ENCODE measurements at regions not wholly inside any gene's neighbourhood (a gene's known extent, or its start where the extent isn't known, plus 50 kb on each side); places are given as distances from the start of the nearest gene placed in this dataset.
A peak's percentile ranks its signal among the peaks of the same experiment; 100 is the strongest.

DNA sequence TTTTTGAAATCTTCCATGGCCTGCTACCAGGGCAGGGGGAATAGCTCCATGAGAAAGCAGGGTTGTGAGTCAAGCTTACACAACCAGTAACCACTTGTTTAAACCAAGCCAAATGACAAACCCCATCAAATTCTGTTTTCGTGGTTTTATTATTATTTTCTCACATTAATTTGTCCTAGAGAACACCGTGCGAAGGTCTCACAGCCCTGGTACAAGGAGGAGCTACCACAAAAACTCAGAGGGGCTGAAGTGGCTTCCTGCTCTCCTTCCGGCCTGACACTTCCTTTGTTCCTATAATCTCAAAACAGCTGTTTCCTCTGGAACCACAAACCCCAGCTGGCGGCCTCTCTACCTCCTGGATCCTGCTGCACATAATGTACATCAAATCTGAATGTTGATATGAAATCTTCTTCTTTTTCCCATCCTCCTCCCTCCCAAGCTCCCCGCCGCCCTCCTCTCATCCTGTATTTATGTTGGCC lies 375.9 kb downstream of the MCTP2 start:
- DNase-seq: no peak

DNA sequence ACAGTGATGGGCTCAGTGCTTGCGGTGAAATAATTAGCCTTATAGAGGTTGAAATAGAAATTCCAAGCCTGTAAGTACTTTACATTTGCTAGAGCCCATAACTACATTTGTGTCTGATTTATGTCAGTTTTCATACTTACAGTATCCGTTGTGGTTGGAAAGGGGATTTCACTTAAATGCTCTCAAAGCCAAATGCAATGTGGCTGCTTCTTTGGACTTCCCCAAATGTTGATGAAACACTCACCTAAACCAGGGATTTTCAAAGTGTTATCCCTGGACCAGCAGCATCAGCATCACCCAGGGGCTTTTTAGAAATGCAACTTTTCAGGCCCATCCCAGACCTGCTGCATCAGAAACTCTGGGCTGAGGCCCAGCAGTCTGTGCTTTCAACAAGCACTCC lies 378.7 kb downstream of the MCTP2 start:
- no peak for DNase-seq

DNA sequence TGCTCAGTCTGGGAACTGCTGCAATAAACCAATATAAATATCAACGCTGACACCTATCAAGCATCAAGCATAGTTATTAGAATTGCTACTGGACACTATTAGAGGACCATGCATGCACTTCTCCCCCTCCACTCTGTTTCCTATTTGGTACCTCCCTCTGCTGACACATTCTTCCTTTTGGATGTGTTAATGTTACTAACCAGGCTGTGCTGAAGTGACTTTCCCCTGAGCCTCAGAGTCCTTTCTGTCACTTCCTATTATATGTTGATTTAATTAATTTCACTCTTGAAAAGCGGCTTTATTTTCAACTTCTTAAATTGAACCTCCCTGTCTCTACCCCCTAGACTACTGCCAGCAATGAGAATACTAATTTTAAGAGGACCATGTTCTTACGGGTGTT lies 379.1 kb downstream of the MCTP2 start:
- DNase-seq: no peak

DNA sequence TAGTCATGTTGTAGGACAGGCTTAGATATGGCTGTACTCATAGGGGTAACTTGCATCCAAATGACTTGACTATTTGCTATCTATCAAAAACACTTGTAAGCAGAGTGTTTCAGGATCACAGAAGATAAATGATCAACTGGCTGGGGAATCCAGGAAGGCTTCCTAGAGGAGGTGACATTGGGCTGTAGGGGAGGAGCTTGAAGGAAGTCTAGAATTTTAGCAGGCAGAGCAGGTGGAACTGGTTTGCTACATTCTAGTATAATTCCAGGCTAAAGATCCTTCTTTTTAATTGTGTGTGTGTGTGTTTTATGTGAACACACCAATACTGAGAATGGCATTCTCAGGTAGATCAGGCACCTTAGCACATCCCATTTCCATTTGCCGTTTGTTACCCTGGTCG lies 380.3 kb downstream of the MCTP2 start:
- no peak for DNase-seq

DNA sequence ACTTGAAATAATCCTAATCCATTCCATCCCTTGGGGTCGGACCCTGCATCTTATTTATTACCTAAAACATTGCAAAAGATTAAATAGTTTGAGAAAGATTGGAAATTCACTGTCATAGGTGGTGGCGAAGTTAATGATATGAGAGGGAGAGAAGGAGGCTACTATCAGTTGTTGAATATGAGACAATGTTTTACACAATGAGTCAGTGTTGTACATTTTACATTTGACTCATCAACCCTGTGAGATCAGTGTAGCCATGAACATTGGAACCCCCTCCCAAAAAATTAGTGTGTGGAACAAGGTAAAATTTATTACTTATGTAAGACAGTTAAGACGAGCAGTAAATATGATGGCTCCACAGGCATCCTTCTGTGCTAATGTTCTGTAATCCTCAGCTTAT lies 384.3 kb downstream of the MCTP2 start:
- DNase-seq: no peak

DNA sequence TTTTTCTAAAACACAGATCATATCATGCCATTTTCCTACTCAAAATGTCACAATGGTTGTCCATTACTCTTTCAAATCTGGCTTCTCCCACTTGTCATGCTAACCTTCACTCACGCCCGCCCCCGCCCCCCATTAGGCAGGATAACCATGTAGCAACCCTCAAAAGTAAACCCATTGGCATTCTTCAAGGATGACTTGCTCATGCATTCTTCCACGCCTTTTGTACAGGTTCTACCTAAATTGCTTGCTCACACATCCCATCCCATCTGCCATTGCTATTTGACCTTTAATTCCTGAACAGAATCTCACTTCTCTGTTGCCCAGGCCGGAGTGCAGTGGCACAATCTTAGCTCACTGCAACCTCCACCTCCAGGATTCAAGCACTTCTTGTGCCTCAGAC lies 389.3 kb downstream of the MCTP2 start:
- no peak for DNase-seq

DNA sequence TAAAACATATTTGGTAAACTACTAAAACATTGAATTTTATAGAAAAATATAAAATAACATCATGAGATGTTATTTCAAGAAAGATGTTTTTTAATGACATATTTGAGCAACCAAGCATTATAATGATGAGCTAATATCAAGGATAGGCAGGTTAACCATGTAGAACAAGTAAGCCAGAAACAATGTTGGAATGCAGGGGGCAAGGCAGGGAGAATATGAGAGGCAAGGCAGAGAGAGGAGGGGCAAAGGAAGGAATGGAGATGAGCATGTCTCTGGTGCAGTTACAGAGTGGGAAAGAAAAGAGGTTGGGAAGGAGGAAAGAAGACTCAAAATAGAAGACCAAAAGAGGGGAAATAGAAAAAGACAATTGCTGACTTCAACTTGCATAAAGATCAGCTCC lies 390.4 kb downstream of the MCTP2 start:
- no peak for DNase-seq

DNA sequence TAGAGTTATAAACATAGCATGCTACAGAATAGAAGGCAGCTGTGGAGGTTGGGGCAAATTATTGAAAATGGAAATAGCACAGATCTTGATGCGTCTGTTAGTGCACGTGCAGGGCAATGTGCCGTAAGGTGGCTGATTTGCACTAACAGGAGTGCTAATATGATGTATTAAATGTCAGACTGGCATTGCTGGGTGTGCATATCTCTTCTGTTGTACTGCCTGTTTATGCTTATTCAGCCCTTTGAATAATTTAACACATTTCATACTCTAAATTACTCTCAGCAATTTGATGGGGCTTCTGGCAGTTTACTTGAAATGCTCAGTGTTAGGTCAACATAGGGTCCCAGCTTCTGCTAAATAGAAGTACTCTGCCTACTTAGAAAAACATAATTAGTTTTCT lies 395.6 kb downstream of the MCTP2 start:
- no peak for DNase-seq

DNA sequence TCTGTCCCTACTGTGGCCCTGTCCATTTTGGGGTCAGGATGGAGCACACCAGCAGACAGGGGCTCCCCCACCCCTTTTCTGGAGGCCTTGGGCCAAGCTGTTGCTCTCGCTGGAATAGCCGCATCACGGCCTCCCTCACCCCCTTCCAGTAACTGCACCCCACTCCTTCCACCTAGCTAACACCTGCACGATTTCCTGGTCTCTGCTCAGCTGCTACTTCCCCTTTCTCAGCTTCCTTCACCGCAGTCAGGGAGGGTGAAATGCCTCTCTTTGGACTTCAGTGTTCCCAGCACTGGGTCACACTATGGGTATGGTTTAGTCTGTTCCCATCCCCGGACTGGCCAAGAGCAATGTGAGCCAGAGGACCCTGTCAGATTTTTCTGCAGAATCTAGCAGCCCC lies 400.2 kb downstream of the MCTP2 start:
- no peak for DNase-seq

DNA sequence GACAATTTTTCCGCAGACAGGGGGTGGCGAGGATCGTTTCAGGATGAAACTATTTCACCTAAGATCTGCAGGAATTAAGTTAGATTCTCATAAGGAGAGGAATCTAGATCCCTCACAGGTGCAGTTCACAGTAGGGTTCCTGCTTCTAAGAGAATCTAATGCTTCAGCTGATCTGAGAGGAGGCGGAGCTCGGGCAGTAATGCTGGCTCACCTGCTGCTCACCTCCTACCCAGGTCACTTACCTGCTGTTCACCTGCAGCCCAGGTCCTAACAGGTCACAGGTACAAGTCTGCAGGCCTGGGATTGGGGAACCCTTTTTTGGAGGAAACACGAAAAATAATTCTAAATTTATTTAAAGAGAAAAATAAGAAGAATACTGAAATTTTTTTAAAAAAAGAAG lies 406.8 kb downstream of the MCTP2 start:
- DNase-seq: no peak

DNA sequence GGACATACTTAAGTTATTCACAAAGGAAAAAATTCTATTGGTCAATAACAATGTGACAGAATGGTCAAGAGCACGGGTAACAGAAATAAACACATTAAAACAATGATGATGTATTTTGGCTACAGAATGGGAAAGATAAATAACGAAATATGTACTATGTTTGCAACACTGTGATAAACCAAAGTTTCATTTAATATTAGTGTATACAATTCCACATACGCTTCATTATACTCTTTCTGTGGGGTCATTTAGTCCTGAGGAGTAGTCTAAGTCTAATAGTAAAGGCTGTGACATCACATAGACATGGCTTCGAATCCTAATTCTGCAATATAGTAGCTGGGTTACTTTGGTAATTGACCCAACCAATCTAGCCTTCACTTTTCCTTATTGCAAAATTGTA lies 408.3 kb downstream of the MCTP2 start:
- no peak for DNase-seq

DNA sequence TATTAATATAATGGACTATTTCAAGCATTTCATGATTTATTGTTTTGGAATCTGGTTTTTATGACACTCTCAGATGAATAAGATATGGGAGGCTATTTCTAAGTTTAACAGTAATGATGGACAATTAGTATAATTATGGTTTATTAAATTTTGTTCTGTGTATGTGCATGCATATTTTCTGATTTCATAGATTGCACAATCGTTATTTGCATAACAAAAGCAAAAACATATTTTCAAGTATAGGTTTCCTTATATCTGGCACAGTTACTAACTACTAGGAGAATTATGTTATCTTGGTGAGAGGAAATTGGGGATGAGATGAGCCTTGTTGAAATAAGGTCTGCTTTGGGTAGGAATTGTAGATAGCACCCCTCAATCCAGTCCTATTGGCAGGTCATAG lies 413.1 kb downstream of the MCTP2 start:
- no peak for DNase-seq

DNA sequence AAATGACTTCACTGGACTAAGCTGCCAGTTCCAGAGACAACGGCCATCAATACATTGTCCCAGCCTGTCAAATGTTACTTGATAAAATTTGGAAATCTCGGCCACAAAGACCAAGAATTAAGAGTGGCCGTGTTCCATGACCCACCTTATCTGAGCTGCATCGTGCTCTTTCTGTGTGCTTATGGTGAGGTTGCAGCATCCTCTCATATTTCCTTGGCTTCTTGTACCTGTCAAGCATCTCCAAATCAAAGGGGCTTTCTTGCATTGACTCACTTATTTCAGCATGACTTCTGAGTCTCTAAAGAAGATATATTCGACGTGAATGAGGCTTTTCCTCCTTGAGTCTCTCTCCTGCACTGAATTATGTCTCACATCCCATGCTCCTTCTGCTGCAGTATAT lies 421.7 kb downstream of the MCTP2 start:
- no peak for DNase-seq

DNA sequence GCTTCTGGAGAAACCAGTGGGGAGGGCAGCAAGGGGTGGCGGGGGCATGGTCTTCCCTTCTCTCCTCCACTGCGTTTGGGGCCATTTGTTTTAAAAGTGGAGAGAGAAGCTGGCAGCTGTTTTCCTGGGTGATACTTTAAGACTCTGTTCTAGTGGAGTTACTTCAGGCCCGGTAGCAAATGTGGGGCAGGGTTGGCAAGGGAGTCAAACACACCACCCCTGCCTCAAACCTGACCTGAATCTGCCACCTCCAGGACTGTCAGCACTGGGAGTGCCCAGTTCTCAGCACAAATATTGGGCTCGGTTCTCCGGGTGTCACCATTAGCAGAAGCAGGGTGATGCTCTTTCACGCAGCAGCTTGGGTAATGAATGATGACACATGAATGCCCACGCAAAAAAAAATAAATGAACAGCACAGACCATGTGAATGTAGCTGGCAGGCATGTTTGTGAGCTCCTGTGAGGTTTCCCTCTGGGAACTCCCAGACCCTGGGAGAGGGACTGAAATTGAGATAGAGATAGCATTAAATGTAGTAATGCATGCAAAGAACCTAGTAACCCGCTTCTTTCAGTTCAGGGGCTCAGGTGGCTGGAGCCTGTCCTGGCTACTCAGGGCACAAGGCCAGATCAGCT lies 424.0 kb downstream of the MCTP2 start:
- no peak for DNase-seq

DNA sequence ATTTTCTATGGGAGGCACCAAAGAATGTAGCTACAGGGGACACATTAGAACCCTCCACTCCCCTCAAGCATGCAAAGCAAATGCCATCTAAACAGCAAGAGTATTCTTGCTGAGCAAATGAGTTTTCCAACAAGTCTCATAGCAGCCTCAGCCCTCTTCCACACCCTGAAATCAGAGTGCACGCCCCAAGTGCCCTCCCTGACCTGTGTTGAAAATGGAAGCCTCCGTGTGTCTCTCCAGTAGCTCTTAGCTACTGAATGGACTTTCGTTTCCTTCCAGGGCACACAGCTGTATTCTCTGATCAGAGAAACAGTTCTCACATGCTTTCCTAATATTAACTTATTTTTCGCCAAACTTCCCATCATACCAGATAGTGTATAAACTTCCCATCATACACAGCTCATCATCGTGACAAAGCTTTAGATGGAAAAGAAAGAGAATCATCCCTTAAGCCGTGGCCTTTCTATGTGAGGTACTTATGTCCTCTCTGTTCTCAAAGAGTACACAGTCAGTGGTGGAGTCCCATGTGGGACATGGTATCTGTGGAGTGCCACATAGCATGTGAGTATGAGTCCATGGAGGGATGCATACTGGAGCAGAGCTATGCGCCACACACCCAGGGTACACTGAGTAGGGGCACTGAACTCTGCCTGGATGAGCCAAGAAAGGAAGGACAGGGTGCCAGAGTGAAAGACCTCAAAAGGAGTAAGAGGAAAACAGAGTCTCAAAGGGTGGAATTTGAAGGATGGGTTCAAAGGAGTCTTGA lies 434.5 kb downstream of the MCTP2 start:
- no peak for DNase-seq

DNA sequence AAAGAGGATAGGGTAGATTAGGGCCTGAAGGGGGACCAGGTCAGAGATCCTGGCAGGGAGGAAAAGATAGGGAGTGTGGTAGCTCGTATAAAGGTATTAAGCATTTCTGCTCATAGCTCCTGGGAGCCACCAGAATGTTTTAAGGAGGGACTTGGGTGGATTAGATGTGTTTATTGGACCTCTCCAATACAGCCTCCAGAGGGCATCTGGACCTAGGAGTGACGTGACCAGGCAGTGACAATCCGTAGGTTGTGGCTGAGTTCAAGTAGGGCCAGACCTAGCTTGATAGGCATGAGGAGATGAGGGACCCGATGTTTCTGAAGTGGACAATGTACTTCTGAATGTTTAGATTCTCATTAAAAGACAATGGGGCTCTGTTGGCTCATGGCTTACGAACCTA lies 435.2 kb downstream of the MCTP2 start:
- DNase-seq: no peak

DNA sequence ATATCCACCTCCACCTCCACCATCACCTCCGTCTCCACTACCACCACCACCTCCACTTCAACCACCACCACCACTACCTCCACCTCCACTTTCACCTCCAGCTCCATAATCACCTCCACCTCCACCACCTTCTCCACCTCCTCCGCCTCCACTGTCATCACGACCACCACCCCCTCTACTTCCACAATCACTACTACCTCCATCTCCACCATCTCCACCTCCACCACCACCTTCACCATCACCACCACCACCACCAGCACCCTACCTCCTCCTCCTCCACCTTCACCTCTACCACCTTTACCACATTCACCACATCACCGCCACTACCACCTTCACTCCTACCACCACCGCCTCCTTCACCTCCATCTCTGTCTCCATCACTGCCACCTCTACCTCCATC lies 435.7 kb downstream of the MCTP2 start:
- no peak for DNase-seq

DNA sequence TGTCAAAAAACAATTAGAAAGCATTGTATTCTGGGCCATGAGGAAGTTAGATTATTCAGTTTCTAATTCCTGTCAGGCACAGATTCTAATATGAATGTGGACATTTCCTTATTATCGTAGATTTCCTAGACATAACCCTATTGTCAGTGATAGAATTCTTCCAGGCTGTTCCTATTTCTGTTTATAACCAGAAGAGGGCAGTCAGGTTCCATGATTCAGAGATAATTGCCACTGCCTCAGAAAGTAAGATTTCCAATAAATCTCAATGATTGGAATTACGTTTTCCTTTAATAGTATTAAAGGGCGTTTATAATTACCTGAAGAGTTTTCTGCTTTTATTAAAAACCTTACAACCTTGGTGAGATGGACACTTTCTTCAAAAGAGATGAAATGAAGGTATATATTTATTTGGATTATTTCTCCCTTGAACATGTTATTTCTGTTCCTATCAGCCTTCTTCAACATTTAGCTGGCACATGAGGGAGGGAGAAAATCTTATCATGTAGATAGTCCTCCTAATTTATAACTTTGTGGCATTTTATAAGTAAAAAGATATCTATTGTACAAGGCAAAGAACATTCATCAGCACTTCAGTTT lies 439.2 kb downstream of the MCTP2 start:
- DNase-seq: no peak

DNA sequence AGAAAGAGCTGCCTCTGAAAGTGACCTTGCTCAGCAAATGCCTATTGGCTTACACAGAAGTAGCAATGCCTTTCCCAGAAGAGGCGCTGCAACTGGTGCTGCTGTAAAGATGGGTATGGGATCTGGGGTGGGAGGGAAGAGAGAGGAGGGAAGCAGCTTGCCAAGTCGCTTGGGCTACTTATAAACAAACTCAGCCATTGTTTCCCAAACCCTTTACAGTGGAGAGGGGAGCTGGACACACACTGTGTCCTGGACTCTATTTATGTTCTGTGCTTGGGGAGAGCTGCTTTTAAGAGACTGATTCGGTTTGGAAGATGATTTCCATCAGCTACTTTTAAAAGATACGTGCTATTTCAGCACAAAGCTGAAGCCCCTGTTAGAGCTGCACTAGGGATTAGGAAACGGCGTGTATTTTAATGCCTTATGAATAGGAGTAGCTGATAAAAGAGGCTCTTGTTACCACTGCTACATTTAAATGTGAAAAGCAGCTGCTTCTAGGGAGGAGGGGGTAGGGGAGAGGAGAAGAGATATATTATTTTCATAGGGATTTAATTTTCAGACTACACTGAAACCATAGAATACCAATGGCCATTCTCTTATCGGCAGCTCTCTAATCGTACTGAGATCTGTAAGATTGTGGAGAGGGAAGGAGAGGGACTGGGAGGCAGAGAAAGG lies 440.6 kb downstream of the MCTP2 start:
- DNase-seq: peak; percentile 93

DNA sequence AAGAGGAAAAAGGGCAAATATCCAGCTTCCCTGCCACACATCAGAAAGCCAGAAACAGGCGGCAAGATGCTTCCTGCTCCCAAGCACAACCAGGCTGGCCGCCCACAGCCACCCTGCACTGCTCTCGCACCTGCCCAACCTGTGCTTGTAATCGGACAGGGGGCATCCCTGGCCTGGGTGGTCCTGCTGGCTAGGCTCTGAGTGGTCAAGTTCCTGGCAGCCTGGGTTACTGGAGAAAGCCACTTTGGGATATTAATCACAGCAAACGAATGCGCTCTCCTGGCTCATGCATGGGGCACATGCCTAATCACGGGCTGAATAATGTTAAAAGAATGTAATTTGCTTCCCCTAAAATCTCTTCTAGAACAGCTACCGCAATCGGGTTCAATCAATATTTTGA lies 442.4 kb downstream of the MCTP2 start:
- DNase-seq: no peak

DNA sequence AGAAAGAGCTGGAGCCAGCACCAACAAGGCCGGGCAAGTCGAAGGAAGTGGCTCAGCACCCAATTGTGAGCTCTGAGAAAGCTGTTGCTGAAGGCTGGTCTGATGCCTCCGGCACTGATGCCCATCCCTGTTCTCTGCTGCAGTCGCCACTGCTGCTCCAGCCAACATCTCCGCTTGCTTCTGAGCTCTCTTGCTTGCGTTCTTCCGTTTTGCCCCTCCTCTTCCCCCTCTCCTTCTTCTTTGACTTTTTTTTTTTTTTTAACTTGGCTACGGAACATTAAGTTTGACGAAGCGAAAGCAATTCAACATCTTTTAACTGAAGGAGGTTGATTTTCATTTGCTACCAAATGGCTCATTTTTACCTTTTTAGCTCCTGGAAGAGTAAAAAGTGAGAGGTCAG lies 442.9 kb downstream of the MCTP2 start:
- DNase-seq: no peak

DNA sequence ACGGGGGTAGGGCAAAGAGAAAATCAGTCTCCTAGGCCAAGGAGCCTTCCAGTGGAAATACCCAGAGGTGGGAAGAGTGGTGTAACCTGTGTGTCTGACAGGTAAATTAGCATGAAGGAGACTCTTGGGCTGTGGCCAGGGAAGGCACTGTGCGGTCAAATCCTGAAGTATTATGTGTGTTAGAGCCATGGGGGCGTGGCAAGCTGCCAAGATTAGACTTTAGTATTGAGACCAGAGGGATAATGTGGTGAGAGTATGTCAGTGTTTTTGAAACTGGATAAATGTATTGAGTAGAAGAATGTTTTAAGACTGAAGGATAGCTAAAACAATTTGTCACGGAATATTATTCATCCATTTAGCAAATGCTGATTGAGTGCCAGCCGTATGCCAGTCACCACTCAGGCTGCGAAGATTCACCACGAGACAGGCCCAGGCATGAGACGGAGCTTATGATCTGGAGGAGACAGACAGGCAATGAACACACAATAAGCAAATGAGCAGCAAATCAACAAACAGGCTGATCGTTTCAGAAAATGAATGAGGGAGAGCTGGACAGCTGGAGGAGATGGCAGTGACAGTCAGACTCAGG lies 445.9 kb downstream of the MCTP2 start:
- no peak for DNase-seq

DNA sequence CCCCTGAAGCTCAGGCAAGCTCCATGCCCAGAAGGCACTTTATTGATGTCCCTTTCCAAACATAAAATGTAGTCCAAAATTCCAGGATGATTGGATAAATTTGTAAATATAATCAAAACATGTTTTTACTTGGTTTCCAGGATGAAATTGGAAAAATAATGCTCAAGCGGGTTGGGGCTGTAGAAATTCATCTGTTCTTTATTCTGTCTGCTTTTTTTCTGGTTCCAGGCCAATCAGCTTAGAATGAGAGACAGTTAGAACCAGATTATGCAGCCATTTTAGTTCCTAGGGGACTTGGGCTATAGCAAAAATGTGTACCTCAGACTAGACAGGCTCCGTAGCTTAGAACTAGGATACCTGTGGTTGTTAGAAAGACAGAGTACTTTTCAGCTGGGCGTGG lies 450.8 kb downstream of the MCTP2 start:
- no peak for DNase-seq

DNA sequence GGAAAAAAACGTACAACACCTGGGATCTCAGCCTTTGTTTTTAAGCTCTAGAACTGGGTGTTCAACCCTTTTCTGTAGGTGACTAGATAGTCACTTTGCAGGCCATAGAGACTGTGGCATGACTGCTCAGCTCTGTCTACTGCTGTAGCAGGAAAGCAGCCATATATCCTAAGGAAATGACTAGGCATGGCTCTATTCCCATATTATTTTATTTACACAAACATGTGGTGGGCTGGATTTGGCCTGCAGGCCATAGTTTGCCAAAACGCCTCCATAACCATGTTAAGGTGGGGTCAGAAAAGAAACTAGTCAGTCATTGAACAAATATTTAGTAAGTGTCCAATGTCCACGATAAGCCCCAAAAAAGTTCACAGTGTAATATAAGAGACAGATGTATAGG lies 452.5 kb downstream of the MCTP2 start:
- DNase-seq: no peak
